ENCODE measurements at regions not wholly inside any gene's neighbourhood (a gene's known extent, or its start where the extent isn't known, plus 50 kb on each side); places are given as distances from the start of the nearest gene placed in this dataset.

DNA sequence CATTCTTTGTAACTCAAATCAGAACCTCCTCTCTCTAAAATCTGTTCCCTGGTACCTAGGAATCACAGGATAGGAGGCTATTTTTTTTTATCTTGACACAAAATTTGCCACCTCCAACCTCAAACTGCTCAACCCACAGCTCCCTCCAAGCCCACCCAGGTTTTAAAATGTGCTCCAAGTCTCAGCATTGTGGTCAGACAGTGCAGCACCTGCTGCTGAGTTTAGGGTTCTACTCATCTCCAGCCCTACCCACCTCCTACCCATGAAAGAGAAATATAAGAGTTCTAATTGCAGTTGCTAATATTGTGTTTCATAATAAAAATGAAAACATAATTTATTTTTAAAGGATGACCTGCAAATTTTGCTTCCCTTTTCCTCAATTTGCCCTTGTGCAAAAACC is 496.5 kb downstream of the MAFB start:
- no peak for DNase-seq (ENCODE audit: low spot score in 2 of 2)
- no peak for FAIRE-seq

DNA sequence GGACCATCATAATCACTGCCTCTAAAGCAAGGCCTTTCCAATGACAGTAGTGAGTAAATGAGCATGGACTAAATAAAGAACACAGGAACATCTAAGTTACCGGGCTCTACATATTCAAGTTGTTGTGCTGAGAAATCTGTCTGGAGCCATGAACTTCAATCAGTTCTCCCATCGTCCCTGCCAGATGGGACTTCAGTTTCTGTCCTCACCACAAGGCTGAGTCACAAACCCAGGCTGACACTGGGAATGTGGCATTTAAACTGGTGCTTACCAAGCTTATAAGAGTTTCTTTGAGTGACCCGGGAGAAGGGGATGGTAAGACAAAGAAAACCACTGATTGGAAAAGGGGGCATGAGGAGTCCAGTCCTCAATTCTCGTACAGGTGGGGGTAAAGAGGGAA is 497.0 kb downstream of the MAFB start:
- FAIRE-seq: no peak
- DNase-seq (ENCODE audit: low spot score in 2 of 2): no peak

DNA sequence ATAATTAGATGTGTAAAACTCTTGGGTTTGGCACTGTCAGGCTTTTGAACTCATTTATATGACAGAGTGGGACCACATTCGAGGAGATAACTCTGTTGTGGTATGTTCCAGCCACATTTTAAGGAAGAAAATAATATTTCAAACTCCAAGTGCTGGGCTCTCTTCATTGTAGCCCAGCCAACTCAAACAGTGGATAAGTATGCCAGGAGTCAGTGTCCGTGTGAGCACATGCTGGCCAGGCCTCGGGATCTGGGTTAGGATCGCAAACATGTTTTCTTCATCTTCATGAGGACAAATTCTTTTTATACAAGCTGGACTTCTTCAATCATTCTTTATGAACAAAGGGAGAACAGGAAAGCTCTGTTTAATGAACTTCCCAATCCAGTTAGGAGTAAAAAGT is 497.5 kb downstream of the MAFB start:
- DNase-seq (ENCODE audit: low spot score in 2 of 2) (no peak), FAIRE-seq (no peak)

DNA sequence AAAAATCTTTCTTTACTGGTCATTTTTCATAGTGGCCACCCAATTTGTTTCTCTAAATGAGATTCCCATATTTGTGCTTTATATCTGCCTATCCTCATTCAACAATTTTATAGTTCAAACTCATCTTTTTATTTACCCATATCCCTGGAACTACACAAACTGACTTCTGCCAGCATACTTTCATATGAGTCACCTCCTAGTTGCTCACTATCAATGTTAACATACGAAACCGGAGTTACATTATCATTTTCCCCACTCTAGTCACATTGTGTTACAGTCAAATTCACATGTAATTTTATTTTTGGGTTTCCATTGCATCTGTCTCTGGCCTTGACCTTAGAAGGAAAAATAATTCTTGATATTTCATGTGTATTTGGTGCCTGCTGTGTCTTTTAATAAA is 499.4 kb downstream of the MAFB start:
- FAIRE-seq: no peak

DNA sequence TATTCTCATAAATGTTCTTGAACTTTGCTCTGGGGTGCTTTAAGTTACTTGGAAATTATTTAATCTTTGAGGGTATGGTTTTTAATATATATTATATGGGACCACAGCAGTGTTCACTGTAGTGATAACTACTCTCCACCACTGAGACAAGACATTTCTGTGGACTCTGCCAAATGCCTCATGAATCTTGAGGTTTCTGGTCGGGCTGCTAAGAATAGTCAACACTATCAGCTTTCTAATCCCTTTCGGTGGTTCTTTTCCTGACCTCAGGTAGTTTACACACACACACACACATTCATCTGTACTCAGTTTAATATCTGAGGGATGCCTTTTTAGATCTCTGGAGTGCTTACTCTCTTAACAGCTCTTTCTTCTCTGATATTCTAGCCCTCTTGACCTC is 500.7 kb downstream of the MAFB start:
- DNase-seq (ENCODE audit: low spot score in 2 of 2) (no peak), FAIRE-seq (no peak)

More for the DNA sequence above, 499.4 kb downstream of the MAFB start:
- no peak for DNase-seq (ENCODE audit: low spot score in 2 of 2)

DNA sequence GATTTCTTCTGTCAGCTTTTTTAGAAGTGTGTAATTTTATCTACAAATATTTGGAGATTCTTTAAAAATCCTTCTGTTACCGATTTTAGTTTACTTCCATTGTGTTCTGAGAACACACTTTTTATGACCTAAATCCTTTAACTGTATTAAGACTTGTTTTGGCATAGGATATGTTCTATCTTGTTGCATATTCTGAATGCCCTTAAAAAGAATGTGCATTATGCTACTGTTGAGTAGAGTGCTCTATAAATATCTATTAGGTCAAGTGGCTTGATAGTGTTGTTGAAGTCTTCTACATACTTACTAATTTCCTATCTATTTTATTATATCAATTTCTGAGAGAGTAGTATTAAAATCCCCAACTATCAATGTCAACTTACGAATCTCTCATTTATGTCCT is 502.2 kb downstream of the MAFB start:
- FAIRE-seq (no peak), DNase-seq (ENCODE audit: low spot score in 2 of 2) (no peak)

DNA sequence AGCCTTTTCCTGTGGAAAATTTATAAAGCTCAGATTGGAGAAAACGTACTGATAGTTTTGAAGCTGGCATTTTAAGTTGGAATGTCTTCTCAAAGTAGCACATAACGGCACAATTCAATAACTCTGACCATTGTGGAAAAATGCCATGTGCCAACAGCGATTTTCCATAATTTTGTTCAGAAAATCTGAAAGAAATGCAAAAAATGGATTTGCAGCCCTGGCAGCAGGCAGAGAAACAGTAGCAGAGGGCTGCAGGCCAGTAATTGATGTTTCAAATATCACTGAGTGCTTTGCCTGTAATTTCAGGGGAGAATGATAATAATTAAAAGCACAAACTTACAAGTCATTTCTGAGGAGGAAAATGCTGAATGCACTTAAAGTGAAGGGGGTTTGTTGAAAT is 507.4 kb downstream of the MAFB start:
- FAIRE-seq (no peak), DNase-seq (ENCODE audit: low spot score in 2 of 2) (no peak)

DNA sequence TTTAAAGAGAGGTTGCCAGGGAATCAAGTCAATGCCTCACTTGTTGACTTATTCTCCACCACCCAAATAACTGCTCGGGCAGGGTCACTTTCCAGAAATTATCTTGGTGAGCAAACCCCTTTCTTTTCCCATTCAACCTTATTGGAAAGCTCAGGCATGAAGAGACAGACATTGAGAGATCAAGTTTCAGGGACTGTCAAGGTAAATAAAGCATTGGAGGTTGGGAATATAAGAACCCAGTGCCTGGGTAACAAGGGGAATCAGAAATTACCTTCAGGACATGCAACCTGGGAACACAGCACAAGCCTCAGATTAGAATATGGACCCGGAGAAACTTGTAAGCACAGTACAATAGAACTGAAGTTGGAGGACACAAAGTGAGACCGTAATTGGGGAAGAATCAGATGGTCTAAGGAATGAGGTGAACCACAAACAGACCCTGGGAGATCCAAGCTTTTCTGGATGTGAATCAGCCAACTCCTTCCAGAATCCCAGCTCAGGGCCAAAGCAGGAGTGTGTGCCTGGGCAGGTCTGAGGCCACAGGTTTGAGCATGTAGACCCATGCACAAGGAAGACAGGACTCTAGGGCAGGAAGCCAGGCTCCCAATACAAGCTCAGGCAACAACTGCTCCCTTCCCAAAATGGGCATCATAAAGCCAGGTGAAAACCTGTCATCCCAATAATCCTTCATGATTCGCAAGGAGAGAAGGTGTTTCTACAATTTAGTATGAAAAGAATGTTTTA is 512.8 kb downstream of the MAFB start:
- DNase-seq (ENCODE audit: low spot score in 2 of 2): no peak
- no peak for FAIRE-seq

DNA sequence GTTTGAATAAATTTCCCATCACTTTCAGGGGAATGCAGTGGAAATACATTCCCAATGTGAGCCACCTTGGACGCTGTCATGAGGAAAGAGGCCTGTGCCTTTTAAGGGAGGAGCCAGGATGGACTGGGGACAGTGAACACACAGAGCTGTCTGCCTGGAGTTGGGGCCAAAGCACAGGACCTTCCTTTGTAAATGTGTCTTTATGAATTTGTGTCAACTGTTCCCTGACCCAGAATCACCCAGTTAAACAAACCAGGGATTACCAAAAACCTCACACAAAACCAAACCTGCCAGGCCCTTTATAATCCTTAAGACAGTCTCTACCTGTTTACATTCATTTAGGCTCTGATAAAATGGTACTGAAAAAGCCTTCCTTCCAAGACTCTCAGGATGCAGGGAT is 513.7 kb downstream of the MAFB start:
- FAIRE-seq (no peak), DNase-seq (ENCODE audit: low spot score in 2 of 2) (no peak)

DNA sequence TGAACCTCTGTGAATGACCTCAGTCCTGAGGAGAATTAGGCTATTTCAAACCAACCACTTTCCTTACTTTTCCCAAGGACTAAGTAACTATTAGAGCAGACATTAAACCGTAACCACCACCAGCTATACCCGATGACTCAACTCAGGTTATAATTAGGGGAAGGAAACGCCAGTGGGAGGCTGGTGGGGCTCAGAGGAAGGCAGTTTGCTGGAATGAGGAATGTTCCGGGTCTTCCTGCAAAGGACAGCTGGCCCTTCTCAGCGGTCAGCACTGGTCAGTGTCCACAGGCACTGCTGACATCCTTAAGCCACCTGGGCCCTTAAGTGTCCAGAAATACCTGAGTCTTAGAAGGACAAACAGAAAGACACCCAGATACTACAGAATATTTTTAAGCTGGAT is 515.2 kb downstream of the MAFB start:
- FAIRE-seq (no peak), DNase-seq (ENCODE audit: low spot score in 2 of 2) (no peak)

DNA sequence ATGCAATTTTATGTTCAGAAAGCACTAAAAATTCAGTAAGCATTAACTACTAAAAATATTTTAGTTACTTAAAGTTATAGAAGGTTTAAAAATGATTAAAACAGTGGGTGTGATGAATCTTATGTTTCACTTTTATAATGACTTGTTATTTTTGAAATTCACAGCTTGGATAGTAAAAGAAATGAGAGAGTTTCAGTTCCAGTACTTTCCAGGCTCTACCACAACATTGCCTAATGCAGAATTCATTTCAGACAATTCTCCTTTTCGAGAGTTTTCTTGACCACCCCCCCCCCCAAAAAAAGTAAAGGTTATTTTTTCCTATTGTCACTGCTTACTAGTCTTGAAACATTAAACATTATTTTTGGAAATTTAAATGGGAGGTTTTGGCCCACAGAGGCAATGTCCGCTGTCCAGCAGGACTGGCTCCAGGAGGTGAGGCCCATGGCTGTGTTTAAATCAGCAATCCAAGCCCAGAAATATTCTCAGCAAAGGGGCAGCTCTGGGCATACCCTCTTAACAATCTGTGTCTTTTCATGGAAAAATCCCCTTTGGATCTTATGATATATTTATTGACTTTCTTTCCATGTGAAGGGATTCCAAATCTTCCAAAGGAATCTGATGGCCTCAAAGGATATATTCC is 519.9 kb downstream of the MAFB start:
- no peak for DNase-seq (ENCODE audit: low spot score in 2 of 2)
- no peak for FAIRE-seq

DNA sequence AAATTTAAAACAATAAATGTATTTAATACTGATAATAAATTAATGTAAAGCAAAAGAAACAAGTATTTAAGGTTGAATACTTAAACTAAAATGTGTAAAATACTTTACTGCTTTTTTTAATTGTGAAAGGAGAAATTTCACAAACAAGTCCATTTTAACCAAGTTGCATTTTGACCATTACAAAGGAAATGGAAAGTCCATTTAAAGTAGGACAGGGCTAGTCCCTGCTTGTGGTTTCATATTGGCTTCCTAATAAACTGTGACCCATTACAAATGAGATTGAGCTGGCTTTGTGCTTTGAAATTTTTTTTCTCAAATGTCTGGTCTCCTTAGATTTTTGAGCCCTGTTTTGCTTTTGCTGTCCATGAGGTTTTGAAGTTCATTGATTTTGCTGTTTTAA is 527.6 kb downstream of the MAFB start:
- no peak for DNase-seq (ENCODE audit: low spot score in 2 of 2)
- no peak for FAIRE-seq

DNA sequence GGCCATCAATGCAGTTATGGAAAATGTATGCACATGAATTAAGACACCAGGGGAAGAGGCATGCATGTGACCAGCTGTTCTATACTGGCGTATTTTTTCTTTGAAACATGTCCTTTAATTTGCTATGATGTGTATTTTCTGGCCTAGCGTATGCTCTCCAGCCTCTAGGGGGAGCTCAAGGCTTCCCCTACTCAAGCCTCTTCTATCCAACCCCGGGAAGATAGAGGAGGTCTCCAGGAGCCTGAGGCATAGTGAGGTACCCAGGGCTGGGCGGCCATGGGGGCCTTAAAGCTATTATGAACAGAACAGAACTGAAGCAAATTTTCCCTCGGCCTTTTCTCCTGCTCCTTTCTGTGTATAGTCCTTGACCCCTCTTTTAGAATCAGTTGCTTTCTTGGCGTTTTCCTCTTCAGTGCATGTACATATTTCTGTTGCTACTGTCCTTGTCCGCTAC is 528.9 kb downstream of the MAFB start:
- DNase-seq (ENCODE audit: low spot score in 2 of 2) (no peak), FAIRE-seq (no peak)

DNA sequence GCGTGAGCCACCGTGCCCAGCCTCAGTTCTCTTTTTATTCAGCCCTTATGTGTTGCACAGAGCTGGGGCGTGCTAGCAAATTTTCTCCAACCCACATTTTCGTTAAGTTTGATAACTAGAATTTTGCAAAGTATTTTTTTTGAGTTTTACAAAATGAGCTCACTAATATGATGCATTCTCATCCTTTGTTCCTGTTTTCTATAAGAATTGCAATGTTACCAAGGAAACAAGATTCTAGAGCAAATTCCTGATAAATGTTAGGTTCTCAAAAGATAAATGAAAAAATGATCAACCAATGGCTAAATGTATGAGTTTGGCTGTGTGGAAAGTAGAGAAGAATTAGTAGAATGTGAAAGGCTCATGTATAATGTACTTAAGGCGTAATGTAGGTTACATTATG is 529.8 kb downstream of the MAFB start:
- DNase-seq (ENCODE audit: low spot score in 2 of 2) (no peak), FAIRE-seq (no peak)

DNA sequence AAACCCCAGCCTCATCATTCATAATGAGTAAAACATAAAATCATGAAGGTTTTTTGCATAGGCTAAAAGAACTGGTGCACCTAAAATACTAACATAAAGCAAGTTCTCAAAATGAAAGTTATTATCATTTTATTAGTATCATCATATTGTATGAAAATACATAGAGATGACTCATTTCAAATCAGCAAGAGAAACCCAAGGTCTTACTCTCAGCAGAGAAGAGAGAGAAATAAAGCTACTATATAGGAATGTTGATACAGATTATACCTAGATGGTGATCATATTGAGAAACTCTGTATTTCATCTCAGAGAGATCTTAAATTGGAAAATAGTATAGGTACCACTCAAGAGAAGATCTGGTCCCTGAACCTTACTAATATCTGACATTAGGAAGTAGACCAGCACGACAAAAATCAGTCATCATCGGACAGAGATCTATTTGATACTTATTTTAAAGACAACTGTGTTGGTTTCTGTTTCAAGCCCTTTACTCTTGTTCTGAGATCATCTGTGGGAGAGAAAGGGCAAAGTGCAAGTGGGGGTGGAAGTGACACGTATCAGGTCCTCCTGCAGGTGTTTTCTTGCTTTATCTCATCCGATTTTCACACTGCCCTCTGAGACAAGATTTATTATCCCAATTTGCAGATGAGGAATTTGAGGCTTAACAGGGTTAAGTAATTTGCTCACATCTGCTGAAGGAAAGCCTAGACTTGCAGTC is 532.3 kb downstream of the MAFB start:
- DNase-seq (ENCODE audit: low spot score in 2 of 2): no peak
- no peak for FAIRE-seq

DNA sequence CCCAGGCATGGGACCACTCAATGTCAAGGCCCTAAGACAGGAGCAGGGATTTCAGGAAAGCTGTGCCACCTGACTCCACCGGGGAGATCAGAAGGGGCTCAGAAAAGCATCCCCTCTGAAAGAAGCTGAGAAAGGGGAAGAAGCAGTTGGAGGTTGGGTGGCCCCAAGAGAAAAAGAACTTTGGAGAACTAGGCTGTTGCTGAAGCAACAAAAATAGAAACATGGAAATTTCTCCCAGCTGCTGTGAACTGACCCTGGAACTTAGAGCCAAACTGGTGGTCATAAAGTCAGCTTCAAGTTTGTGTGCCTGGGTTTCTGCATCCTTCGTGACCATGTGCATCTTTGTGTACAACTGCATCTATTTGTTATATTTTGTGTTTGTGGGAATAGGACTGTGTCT is 534.5 kb downstream of the MAFB start:
- FAIRE-seq (no peak), DNase-seq (ENCODE audit: low spot score in 2 of 2) (no peak)

DNA sequence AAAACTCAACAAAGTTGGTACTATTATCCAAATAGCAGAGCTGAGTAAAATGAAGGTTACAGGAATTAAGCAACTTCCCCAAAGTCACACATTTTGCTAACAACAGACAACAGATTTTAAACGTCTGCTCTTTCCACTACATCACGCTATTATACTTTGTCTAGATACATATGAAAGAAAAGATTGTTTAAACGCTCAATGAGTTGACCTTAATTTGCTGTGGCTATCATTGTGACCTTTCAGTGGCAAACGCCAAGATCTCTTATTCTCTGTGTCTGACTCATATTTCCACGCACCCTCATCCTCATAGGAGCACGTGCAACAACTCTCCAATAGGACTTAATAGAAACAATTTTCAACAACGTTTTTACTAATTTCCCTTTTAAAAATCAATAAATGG is 540.1 kb downstream of the MAFB start:
- DNase-seq (ENCODE audit: low spot score in 2 of 2) (no peak), FAIRE-seq (no peak)

DNA sequence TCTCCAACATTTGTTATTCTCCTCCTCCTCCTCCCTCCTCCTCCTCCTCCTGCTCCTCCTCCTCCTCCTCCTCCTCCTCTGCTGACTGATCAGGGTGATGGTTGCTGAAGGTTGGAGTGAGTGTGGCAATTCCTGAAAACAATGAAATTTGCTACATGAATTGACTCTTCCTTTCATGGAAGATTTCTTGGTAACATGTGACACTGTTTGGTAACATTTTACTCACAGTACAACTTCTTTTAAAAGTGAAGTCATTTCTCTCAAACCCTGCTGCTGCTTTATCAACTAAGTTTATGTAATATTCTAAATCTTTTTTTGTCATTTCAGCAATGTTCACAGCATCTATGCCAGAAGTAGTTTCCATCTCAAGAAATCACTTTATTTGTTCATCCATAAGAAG is 543.0 kb downstream of the MAFB start:
- FAIRE-seq: no peak
- no peak for DNase-seq (ENCODE audit: low spot score in 2 of 2)

DNA sequence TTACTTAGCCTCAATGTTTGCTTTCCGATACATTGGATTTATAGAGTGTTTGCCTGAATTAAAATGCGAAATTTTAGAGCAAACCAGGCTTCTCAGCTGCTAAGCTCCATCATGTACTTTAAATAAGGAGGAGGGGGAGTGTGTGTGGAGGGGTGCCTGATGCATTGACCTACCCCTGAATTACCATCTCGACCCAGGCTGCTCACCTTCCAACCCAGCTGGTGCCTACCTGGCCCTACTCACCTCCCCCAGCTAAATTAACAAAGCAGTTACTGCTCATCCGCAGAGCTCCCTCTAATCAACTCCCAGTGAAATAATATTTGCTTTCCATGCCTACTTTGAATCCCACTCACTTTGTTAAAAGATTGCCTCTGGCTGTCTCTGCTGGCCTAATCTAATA is 544.5 kb downstream of the MAFB start:
- FAIRE-seq: no peak
- no peak for DNase-seq (ENCODE audit: low spot score in 2 of 2)

DNA sequence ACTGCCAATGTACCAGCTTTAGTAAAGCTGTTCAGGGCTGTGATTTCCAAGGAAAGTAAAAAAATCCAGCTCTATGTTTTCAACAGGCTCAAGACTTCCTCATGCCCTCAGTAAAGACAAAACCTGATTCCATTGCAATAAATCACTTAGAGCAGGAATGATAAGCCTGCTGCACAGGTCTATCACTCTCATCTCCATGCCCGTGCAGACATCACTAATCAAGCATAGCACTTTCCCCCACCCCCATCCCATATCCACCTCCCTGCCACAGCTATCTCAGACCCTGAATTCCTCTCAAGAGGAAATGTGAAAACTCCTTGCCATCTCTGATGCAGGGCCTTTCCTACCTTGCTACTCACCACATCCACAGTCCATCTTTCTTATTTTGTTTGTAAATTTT is 554.9 kb downstream of the MAFB start:
- no peak for FAIRE-seq
- DNase-seq (ENCODE audit: low spot score in 2 of 2): no peak

DNA sequence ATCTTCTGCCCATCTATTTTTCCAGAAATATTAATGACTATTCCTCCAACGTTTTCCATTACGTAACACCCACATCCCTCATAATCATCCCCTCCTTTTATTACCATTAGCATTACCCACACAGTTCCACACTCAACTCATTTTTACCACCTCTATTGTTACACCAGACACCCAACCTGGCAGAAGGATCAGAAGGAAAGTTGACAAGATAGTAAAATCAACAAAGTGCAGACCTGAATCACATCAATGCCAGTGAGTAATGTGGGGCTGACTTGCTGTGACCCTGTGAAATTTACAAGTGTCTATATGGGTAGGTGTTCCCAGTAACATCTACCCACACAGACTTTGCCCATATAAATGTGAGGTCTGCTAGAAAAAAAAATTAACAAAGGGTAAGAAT is 568.2 kb downstream of the MAFB start:
- DNase-seq (ENCODE audit: low spot score in 2 of 2) (no peak), FAIRE-seq (no peak)

DNA sequence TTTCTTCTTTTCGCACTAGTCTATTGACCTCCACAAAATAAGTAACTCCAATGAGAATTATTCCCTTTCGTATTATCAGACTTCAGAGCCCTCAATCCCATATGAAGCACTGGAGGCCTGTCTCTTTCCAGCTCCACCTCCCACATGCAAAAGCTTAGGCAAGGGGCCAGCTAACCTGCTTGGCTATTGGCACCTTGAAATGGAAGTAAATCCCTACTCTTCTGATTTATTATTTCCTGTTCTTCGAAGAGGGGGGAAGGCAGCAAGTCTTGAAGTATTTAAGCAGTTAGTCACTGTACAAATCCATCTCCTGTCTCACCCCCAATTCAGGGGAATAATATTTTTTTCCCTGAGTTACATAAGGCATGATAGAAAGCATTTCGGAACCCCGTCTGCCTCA is 577.8 kb downstream of the MAFB start:
- no peak for FAIRE-seq

More for the DNA sequence above, 577.8 kb downstream of the MAFB start:
- DNase-seq (ENCODE audit: low spot score in 2 of 2): no peak
